ENCODE measurements at regions not wholly inside any gene's neighbourhood (a gene's known extent, or its start where the extent isn't known, plus 50 kb on each side); places are given as distances from the start of the nearest gene placed in this dataset.
"Not testable (repeated sequence)": the region's sequence is repeated elsewhere in the genome, so short reads cannot be mapped to it uniquely, and the experiment has no call there.

DNA sequence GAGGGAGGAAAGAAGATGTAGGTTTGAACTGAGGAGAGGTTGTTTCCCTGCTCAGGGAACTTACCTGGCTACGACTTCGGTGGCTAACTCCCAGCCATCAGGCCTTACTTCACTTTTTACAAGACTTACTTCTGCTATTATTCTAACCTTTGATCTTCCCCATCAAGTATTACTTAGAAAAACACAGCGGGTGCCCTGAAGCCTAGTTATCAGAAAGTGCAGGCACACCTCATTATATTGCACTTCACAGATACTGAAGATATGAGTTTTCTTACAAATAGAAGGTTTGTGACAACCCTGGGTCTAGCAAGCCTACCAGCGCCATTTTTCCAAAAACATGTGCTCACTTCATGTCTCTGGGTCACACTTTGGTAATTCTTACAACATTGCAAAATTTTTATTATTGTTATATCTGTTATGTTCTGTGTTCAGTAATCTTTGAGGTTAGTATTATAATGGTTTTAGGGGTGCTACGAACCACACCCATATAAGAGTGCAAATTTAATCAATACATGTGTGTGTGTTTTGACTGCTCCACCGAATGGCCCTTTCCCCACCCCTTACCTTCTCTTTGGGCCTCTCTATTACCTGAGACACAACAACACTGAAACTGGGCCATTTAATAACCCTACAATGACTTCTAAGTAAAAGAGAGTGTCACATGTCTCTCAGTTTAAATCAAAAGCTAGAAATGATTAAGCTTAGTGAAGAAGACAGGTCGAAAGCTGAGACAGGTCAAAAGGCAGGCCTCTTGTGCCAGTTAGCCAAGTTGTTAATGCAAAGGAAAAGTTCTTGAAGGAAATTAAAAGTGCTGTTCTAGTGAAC lies 2102.7 kb upstream of the WWC1 start:
- no peak for DNase-seq (ENCODE audit: low spot score)

DNA sequence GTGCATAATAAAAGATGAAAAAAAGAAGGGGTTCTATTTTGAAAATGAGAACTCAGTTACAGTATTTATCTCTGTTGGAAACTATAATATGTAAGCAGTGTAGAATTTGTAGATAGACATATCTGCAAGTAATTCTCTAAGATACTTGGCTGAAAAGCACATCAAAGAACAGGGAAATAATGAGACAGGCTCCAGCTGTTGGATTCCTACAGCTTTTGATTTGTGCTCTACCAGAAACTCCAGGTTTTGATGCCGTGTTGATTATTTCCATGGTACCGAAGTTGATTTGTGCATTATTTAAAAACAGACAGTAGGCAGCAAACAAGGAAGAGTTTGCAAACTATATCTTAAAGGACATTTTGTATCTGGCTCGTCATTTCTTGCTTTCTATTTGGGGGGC lies 2098.7 kb upstream of the WWC1 start:
- no peak for DNase-seq (ENCODE audit: low spot score)

DNA sequence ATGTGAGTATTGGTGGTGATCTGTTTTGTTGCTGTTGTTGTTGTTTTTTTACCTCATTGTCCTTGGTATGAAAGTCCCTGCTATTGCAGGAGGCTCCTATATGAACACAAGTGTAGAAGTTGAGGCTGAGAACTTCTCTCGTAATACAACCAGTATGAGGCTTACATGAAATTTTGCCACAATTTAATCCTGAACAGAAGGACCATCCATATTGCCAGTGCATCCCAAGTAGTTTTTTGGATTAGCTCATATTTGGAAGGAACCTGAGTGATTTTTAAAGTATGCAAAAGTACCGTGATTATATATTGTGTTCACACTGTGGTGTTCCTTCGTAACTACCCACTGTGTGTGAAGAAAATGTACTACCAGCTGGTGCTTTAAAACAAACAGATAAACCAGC lies 2095.5 kb upstream of the WWC1 start:
- DNase-seq (ENCODE audit: low spot score) = no peak

- DNase-seq (ENCODE audit: low spot score) = no peak
Measured at GRCh38 chr5:166200532-166200931, 2090.9 kb upstream of the WWC1 start.

GRCh38 chr5:166211640-166212039 lies 2079.8 kb upstream of the WWC1 start:
- DNase-seq (ENCODE audit: low spot score) = no peak

GRCh38 chr5:166236327-166236726 lies 2055.1 kb upstream of the WWC1 start:
- no peak for DNase-seq (ENCODE audit: low spot score)

GRCh38 chr5:166240705-166241104 lies 2050.7 kb upstream of the WWC1 start:
- no peak for DNase-seq (ENCODE audit: low spot score)

GRCh38 chr5:166245556-166245955 lies 2045.9 kb upstream of the WWC1 start:
- DNase-seq (ENCODE audit: low spot score) = no peak

DNA sequence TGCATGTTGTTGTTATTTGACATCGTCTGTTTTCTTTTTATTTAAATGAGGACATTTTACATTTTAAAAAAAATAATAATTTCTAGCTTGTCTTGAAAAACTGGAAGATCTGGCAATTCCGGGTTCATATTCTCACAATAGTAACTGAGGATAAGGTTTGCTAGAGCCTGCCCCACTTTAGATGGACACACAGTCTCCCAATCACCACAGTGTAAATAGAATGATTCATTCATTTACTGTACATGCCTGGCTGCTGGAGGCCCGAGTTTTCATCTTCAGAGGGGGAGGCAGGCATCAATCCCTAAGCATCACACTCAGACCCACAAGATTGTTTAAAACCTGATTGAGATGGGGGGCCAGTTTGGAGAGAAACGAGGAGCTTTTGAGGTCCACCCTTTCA lies 2039.7 kb upstream of the WWC1 start:
- DNase-seq (ENCODE audit: low spot score) = no peak

GRCh38 chr5:166257661-166258060 lies 2033.8 kb upstream of the WWC1 start:
- no peak for DNase-seq (ENCODE audit: low spot score)

GRCh38 chr5:166262395-166262794 lies 2029.0 kb upstream of the WWC1 start:
- no peak for DNase-seq (ENCODE audit: low spot score)

GRCh38 chr5:166267907-166268306 lies 2023.5 kb upstream of the WWC1 start:
- no peak for DNase-seq (ENCODE audit: low spot score)

DNA sequence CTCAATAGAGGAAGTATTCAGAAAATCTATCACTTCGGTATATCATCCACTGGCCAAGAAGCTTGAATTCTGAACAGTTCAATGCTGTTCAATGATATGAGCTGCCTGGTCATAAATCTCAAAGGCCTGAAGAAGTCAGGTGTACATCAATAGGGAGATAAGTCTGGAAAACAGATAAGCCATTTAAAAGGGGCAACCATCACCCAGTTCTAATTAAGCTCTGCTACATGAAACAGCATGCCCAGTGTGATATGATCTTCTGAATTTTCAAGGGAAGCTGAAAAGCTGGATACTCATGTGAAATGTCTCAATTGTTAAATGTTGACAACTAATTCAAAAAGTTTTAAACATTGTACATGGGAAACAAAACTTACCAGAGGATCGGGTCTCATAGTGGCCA lies 2020.7 kb upstream of the WWC1 start:
- DNase-seq (ENCODE audit: low spot score) = no peak

- no peak for DNase-seq (ENCODE audit: low spot score)
Measured at GRCh38 chr5:166276006-166276405, 2015.4 kb upstream of the WWC1 start.

DNA sequence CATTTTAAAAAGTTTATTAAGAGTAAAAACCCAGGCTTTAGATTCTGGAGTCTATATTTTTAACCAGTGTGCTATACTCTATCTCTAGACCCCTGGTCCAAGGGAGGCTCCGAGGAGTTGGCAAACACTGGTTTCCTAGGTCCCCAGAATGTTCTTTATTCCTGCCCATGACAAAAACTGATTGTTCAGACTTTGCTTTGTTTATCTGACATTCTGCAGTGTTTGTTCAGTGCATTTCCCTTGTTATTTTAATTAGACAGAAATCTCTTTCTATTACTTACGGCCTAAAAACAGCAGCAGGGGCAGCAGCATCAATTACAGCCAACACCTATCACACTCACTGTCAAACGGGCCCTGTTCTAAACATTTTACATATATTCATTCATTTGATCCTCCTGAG lies 2011.6 kb upstream of the WWC1 start:
- DNase-seq (ENCODE audit: low spot score) = no peak

GRCh38 chr5:166281433-166281832 lies 2010.0 kb upstream of the WWC1 start:
- DNase-seq (ENCODE audit: low spot score) = no peak

DNA sequence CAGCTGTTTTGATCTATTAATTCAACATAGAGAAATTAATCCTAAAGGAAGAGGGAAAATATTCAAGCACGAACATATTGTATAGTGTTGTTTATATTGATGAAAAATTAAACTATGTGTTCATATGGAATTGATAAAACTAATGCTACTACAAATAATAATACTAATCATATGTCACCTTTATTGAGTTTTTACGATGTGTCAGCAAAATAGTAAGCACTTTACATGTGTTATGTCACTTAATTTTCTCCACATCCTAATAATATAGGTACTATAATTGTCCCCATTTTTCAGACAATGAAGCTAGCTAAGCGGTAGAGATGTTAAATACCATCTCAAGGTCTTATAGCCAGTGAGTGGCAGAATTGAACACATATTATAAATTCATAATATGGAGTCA lies 2008.5 kb upstream of the WWC1 start:
- no peak for DNase-seq (ENCODE audit: low spot score)

GRCh38 chr5:166285361-166285760 lies 2006.1 kb upstream of the WWC1 start:
- DNase-seq (ENCODE audit: low spot score) = no peak

- DNase-seq (ENCODE audit: low spot score) = no peak
Measured at GRCh38 chr5:166286832-166287231, 2004.6 kb upstream of the WWC1 start.

- no peak for DNase-seq (ENCODE audit: low spot score)
Measured at GRCh38 chr5:166287866-166288265, 2003.6 kb upstream of the WWC1 start.

- DNase-seq (ENCODE audit: low spot score) = not testable (repeated sequence)
Measured at GRCh38 chr5:166291800-166292199, 1999.6 kb upstream of the WWC1 start.

GRCh38 chr5:166293892-166294291 lies 1997.6 kb upstream of the WWC1 start:
- no peak for DNase-seq (ENCODE audit: low spot score)

DNA sequence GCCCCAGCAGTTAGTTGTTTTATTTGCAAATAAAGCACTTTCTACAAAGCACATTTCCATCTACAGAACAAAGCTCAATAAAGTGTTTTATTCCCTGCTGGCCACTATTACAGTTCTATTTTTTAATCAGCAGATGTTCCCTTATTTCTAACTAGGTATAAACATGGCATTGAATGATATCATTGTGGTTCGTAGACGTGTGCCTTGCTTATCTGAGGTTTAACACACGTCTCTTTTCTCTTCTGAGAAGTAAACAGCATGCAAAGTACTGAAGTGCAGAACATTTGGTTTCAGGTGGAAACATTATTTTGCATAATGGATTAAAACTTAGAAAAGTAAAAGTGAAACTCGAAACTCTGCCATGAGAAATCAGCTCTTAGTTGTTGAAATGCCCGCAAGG lies 1989.3 kb upstream of the WWC1 start:
- no peak for DNase-seq (ENCODE audit: low spot score)

DNA sequence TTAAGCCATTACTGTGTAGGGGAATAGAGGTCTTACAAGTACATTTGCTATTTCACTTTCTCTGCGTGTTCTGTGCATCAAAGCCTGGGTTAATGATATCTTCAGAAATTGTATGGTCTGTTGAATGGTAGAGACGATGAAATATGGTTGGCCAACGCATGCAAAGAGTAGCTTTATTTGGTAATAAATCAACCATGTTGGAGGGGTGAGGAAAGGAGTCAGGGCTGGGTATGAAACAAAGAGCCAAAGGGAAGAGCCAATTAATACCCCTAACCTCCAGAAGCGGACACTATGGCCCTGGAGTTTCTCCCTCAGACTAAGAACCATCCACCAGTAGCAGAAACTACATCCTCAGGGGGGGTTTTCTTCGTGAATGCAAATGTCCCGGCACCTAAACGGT lies 1974.0 kb upstream of the WWC1 start:
- no peak for DNase-seq (ENCODE audit: low spot score)
